HEK293 (cell line): ENCODE measurements at regions not wholly inside any gene's neighbourhood (a gene's known extent, or its start where the extent isn't known, plus 50 kb on each side); places are given as distances from the start of the nearest gene placed in this dataset.

Experiments used
- CTCF ChIA-PET: fragments of 350-600 bp; formaldehyde crosslinking; extraction: SDS; loops from one replicate; lab custom pipeline; 2021; ENCODE audit warnings: antibody characterized with exemption; lab: Yijun Ruan, JAX
- POLR2A ChIA-PET: fragments of 300-600 bp; formaldehyde crosslinking; extraction: SDS; loops from one replicate; lab custom pipeline; 2020; ENCODE audit warnings: antibody characterized with exemption, inconsistent platforms; lab: Yijun Ruan, JAX
- H3K27ac ChIP-seq: fragments of 200-500 bp; sonication (Bioruptor generic); 2 replicates; pipeline ENCODE4 v1.5.1; 2014; ENCODE audit warnings: low read depth, low read length, control low read depth, inconsistent platforms; ENCODE audit errors: extremely low read depth
- H3K36me3 ChIP-seq, 2 experiments: fragments of 200-500 bp in 1 of 2; sonication (Bioruptor generic) in 1 of 2; 1 replicate in 1 of 2; 2 replicates in 1 of 2; pipeline ENCODE4 v1.5.1; 2014 to 2017; ENCODE audit warnings: inconsistent platforms in 2 of 2, low read length in 2 of 2; ENCODE audit not compliant: control insufficient read depth in 2 of 2, insufficient read depth in 1 of 2
- H3K4me1 ChIP-seq: fragments of 200-500 bp; sonication (Bioruptor generic); 2 replicates; pipeline ENCODE4 v1.5.1; 2014; ENCODE audit warnings: mild to moderate bottlenecking, low read length, inconsistent platforms; ENCODE audit not compliant: control insufficient read depth, insufficient read depth
- H3K4me3 ChIP-seq: 2 replicates; pipeline ENCODE4 v1.5.1; 2011; ENCODE audit warnings: low read depth, mild to moderate bottlenecking, control low read depth, low read length, moderate library complexity
- H3K9me3 ChIP-seq: fragments of 200-500 bp; sonication (Bioruptor generic); 2 replicates; pipeline ENCODE4 v1.5.1; 2014; ENCODE audit warnings: low read depth, low read length, inconsistent platforms; ENCODE audit not compliant: control insufficient read depth, insufficient read depth
- ELK4 ChIP-seq: IDR thresholded peaks from 2 replicates; pipeline ENCODE4 v1.6.1; 2011; ENCODE audit warnings: mild to moderate bottlenecking, low read depth, low read length, borderline replicate concordance
- GLI4 ChIP-seq: fragments of 450-650 bp; formaldehyde crosslinking; IDR thresholded peaks from 2 replicates; pipeline ENCODE4 v1.5.1; 2016; ENCODE audit warnings: missing biosample characterization, missing genetic modification characterization
- GLIS2 ChIP-seq: fragments of 450-650 bp; formaldehyde crosslinking; IDR thresholded peaks from 2 replicates; pipeline ENCODE4 v1.5.1; 2016; ENCODE audit warnings: missing biosample characterization, missing genetic modification characterization
- KLF17 ChIP-seq: fragments of 450-650 bp; formaldehyde crosslinking; IDR thresholded peaks from 2 replicates; pipeline ENCODE4 v1.5.1; 2016; ENCODE audit warnings: missing biosample characterization, missing genetic modification characterization
- REPIN1 ChIP-seq: fragments of 450-650 bp; formaldehyde crosslinking; IDR thresholded peaks from 2 replicates; pipeline ENCODE4 v1.5.1; 2017; ENCODE audit warnings: missing biosample characterization, missing genetic modification characterization, low read depth
- SP2 ChIP-seq: fragments of 450-650 bp; formaldehyde crosslinking; IDR thresholded peaks from 2 replicates; pipeline ENCODE4 v1.5.1; 2016; ENCODE audit warnings: missing biosample characterization, missing genetic modification characterization
- SP7 ChIP-seq: fragments of 450-650 bp; formaldehyde crosslinking; IDR thresholded peaks from 2 replicates; pipeline ENCODE4 v1.5.1; 2016; ENCODE audit warnings: missing biosample characterization, missing genetic modification characterization
- ZBTB26 ChIP-seq: fragments of 450-650 bp; formaldehyde crosslinking; optimal IDR thresholded peaks from 2 replicates; pipeline ENCODE3; 2016; ENCODE audit warnings: missing biosample characterization, mild to moderate bottlenecking, missing genetic modification characterization
- ZFP3 ChIP-seq: fragments of 450-650 bp; formaldehyde crosslinking; IDR thresholded peaks from 2 replicates; pipeline ENCODE4 v1.5.1; 2016; ENCODE audit warnings: low read depth, missing biosample characterization, missing genetic modification characterization
- ZFP37 ChIP-seq: fragments of 450-650 bp; formaldehyde crosslinking; IDR thresholded peaks from 2 replicates; pipeline ENCODE4 v1.5.1; 2016; ENCODE audit warnings: missing biosample characterization, missing genetic modification characterization
- ZNF174 ChIP-seq: fragments of 450-650 bp; formaldehyde crosslinking; IDR thresholded peaks from 2 replicates; pipeline ENCODE4 v1.5.0; 2017; ENCODE audit warnings: missing biosample characterization, mild to moderate bottlenecking, missing genetic modification characterization
- ZNF221 ChIP-seq: fragments of 450-650 bp; formaldehyde crosslinking; IDR thresholded peaks from 2 replicates; pipeline ENCODE4 v1.5.1; 2017; ENCODE audit warnings: missing biosample characterization, missing genetic modification characterization, borderline replicate concordance
- ZNF223 ChIP-seq: fragments of 450-650 bp; formaldehyde crosslinking; IDR thresholded peaks from 2 replicates; pipeline ENCODE4 v1.5.1; 2016; ENCODE audit warnings: missing biosample characterization, missing genetic modification characterization
- ZNF266 ChIP-seq: fragments of 450-650 bp; formaldehyde crosslinking; IDR thresholded peaks from 2 replicates; pipeline ENCODE4 v1.5.1; 2016; ENCODE audit warnings: missing biosample characterization, missing genetic modification characterization, low read depth
- ZNF366 ChIP-seq: fragments of 450-650 bp; formaldehyde crosslinking; conservative IDR thresholded peaks from 2 replicates; pipeline ENCODE4 v1.5.1; 2016; ENCODE audit warnings: missing biosample characterization, missing genetic modification characterization
- ZNF37A ChIP-seq: fragments of 450-650 bp; IDR thresholded peaks from 2 replicates; pipeline ENCODE4 v1.5.1; 2018; ENCODE audit warnings: missing biosample characterization, missing genetic modification characterization
- ZNF394 ChIP-seq: fragments of 450-650 bp; formaldehyde crosslinking; IDR thresholded peaks from 2 replicates; pipeline ENCODE4 v1.5.1; 2016; ENCODE audit warnings: missing biosample characterization, missing genetic modification characterization, mild to moderate bottlenecking, moderate library complexity, borderline replicate concordance
- ZNF473 ChIP-seq: fragments of 450-650 bp; formaldehyde crosslinking; IDR thresholded peaks from 2 replicates; pipeline ENCODE4 v1.5.1; 2017; ENCODE audit warnings: missing biosample characterization, missing genetic modification characterization
- ZNF555 ChIP-seq: fragments of 450-650 bp; formaldehyde crosslinking; conservative IDR thresholded peaks from 2 replicates; pipeline ENCODE4 v1.5.1; 2017; ENCODE audit warnings: missing biosample characterization, mild to moderate bottlenecking, missing genetic modification characterization, inconsistent platforms
- ZNF558 ChIP-seq: fragments of 450-650 bp; formaldehyde crosslinking; IDR thresholded peaks from 2 replicates; pipeline ENCODE4 v1.5.1; 2016; ENCODE audit warnings: missing biosample characterization, missing genetic modification characterization
- ZNF600 ChIP-seq: fragments of 450-650 bp; formaldehyde crosslinking; IDR thresholded peaks from 2 replicates; pipeline ENCODE4 v1.5.1; 2016; ENCODE audit warnings: missing biosample characterization, missing genetic modification characterization
- ZNF658 ChIP-seq: fragments of 450-650 bp; formaldehyde crosslinking; IDR thresholded peaks from 2 replicates; pipeline ENCODE4; 2016; ENCODE audit warnings: missing biosample characterization, missing genetic modification characterization
- ZNF768 ChIP-seq: fragments of 450-650 bp; formaldehyde crosslinking; IDR thresholded peaks from 2 replicates; pipeline ENCODE4 v1.5.1; 2018; ENCODE audit warnings: missing biosample characterization, mild to moderate bottlenecking, missing genetic modification characterization
- ZNF776 ChIP-seq: fragments of 450-650 bp; formaldehyde crosslinking; IDR thresholded peaks from 2 replicates; pipeline ENCODE4 v1.5.0; 2017; ENCODE audit warnings: missing biosample characterization, missing genetic modification characterization, borderline replicate concordance
- ZNF791 ChIP-seq: fragments of 450-650 bp; formaldehyde crosslinking; IDR thresholded peaks from 2 replicates; pipeline ENCODE4 v1.5.1; 2016; ENCODE audit warnings: missing biosample characterization, missing genetic modification characterization
- ZSCAN16 ChIP-seq: fragments of 450-650 bp; formaldehyde crosslinking; IDR thresholded peaks from 2 replicates; pipeline ENCODE4 v1.5.1; 2016; ENCODE audit warnings: missing biosample characterization, missing genetic modification characterization
- ZSCAN30 ChIP-seq: fragments of 450-650 bp; IDR thresholded peaks from 2 replicates; pipeline ENCODE4 v1.5.1; 2018; ENCODE audit warnings: missing biosample characterization, mild to moderate bottlenecking, missing genetic modification characterization, moderate library complexity

GRCh38 chrX:87064502-87064901 is 453.1 kb upstream of the KLHL4 start:
- TF ChIP-seq GLI4, result no peak
- TF ChIP-seq ZFP3 (tag by site-specific recombination), result no peak
- TF ChIP-seq SP7 (tag by site-specific recombination), result no peak
- no peak for TF ChIP-seq ZNF555 (tag by site-specific recombination)
- TF ChIP-seq ZNF394, result no peak
- TF ChIP-seq ZNF221, result no peak
- no peak for TF ChIP-seq ZNF600 (tag by site-specific recombination)
- no peaks in the 10 kb centered on the region for H3K9me3 ChIP-seq
- H3K27ac ChIP-seq, result no peak overlapping the region
- H3K4me1 ChIP-seq, result no peaks in the 10 kb centered on the region
- H3K36me3 ChIP-seq, result no peaks in the 10 kb centered on the region
- ChIA-PET POLR2A (no interaction called here), CTCF (interaction anchor here (0.6 kb wide), 1 partner anchor 121 kb away, joined by 3 read pairs; no protein-coding TSS in a partner anchor)
- H3K4me3 ChIP-seq, result no peak overlapping the region

- TF ChIP-seq ZNF473 (no peak), ZNF776 (no peak), ZNF223 (tag by site-specific recombination) (no peak), ZBTB26 (tag by site-specific recombination) (no peak), ZNF768 (tag by site-specific recombination) (no peak), ZNF37A (no peak), ZNF366 (tag by site-specific recombination) (no peak), GLIS2 (no peak)
- no peak overlapping the region for H3K27ac ChIP-seq
- no peaks in the 10 kb centered on the region for H3K9me3 ChIP-seq
- ChIA-PET CTCF (interaction anchor here (0.6 kb wide), 1 partner anchor 1377 kb away, joined by 3 read pairs; no protein-coding TSS in a partner anchor), POLR2A (no interaction called here)
- H3K36me3 ChIP-seq, result no peaks in the 10 kb centered on the region
- no peaks in the 10 kb centered on the region for H3K4me1 ChIP-seq
- H3K4me3 ChIP-seq, result no peak overlapping the region
These were observed 449.7 kb upstream of the KLHL4 start for GRCh38 chrX:87067795-87068369.

- no peak overlapping the region for H3K27ac ChIP-seq
- H3K4me1 ChIP-seq, result no peaks in the 10 kb centered on the region
- no peaks in the 10 kb centered on the region for H3K36me3 ChIP-seq
- POLR2A ChIA-PET, result no interaction called here
- CTCF ChIA-PET, result no interaction called here
- no peaks in the 10 kb centered on the region; the same call in 1 of the 2 replicates for H3K9me3 ChIP-seq
- TF ChIP-seq KLF17 (tag by site-specific recombination), result no peak
- no peak for TF ChIP-seq ZSCAN30 (tag by site-specific recombination)
- no peak for TF ChIP-seq ELK4
- no peak for TF ChIP-seq SP2 (tag by site-specific recombination)
- no peak for TF ChIP-seq ZNF658 (tag by site-specific recombination)
- no peak for TF ChIP-seq REPIN1 (tag by site-specific recombination)
- TF ChIP-seq ZSCAN16, result no peak
- TF ChIP-seq ZNF558 (tag by site-specific recombination), result no peak
- TF ChIP-seq ZNF776, result no peak
- TF ChIP-seq ZFP37 (tag by site-specific recombination), result no peak
- TF ChIP-seq ZNF791 (tag by site-specific recombination), result no peak
- no peak for TF ChIP-seq ZNF174
- TF ChIP-seq ZNF266 (tag by site-specific recombination), result no peak
- TF ChIP-seq, all 188 proteins: peak for 0
- H3K4me3 ChIP-seq, result no peak overlapping the region
These were observed 439.4 kb upstream of the KLHL4 start for GRCh38 chrX:87078231-87078630.
